Frontal cortex (tissue), 3 donors: ENCODE measurements at regions not wholly inside any gene's neighbourhood (a gene's known extent, or its start where the extent isn't known, plus 50 kb on each side); places are given as distances from the start of the nearest gene placed in this dataset.
"Not testable (repeated sequence)": the region's sequence is repeated elsewhere in the genome, so short reads cannot be mapped to it uniquely, and the experiment has no call there.

ENCODE experiments used
- DNase-seq, 2 donors: peaks; one replicate each; pipeline ENCODE4 v3.0.0; 2012; ENCODE audit warnings: low spot score in 2 of 2
- FAIRE-seq: peaks from 2 replicates; lab custom pipeline; 2012; peaks lifted over from hg19 to GRCh38; lab: Jason Lieb, UNC
- donor health status: control.
- donor health status: control.
- donor health status: control.

- no peak for DNase-seq
- no peak for FAIRE-seq
Measured at GRCh38 chr4:164023214-164023613, 528.7 kb downstream of the TMA16 start.

GRCh38 chr4:164027805-164028204, 533.3 kb downstream of the TMA16 start:
- FAIRE-seq (no peak), DNase-seq (no peak)

- FAIRE-seq: no peak
- no peak for DNase-seq
Measured at GRCh38 chr4:164039482-164039881, 545.0 kb downstream of the TMA16 start.

- FAIRE-seq (no peak), DNase-seq (no peak)
Measured at GRCh38 chr4:164056426-164057142, 562.1 kb downstream of the TMA16 start.

- FAIRE-seq (no peak), DNase-seq (no peak)
Measured at GRCh38 chr4:164058776-164059445, 564.4 kb downstream of the TMA16 start.

- FAIRE-seq: peak; percentile 13
- no peak for DNase-seq
Measured at GRCh38 chr4:164060456-164060855, 566.0 kb downstream of the TMA16 start.

GRCh38 chr4:164068392-164068791, 573.9 kb downstream of the TMA16 start:
- DNase-seq: no peak

GRCh38 chr4:164070625-164071024, 576.1 kb downstream of the TMA16 start:
- FAIRE-seq (no peak), DNase-seq (no peak)

More at GRCh38 chr4:164068392-164068791, 573.9 kb downstream of the TMA16 start:
- FAIRE-seq: no peak

GRCh38 chr4:164081371-164081770, 586.9 kb downstream of the TMA16 start:
- DNase-seq (no peak), FAIRE-seq (no peak)

- no peak for FAIRE-seq
- no peak for DNase-seq
Measured at GRCh38 chr4:164081801-164082200, 587.3 kb downstream of the TMA16 start.

GRCh38 chr4:164087733-164088132, 593.2 kb downstream of the TMA16 start:
- no peak for DNase-seq
- no peak for FAIRE-seq

- FAIRE-seq (peak; percentile 83), DNase-seq (no peak)
Measured at GRCh38 chr4:164095313-164096110, 601.0 kb downstream of the TMA16 start.

GRCh38 chr4:164096766-164097518, 602.5 kb downstream of the TMA16 start:
- no peak for DNase-seq
- no peak for FAIRE-seq

GRCh38 chr4:164100741-164101365, 606.4 kb downstream of the TMA16 start:
- DNase-seq, FAIRE-seq: not testable (repeated sequence)

- DNase-seq (no peak), FAIRE-seq (no peak)
Measured at GRCh38 chr4:164108971-164109370, 614.5 kb downstream of the TMA16 start.

- no peak for FAIRE-seq
- no peak for DNase-seq
Measured at GRCh38 chr4:164109503-164109902, 615.0 kb downstream of the TMA16 start.

GRCh38 chr4:164115236-164115635, 620.7 kb downstream of the TMA16 start:
- no peak for FAIRE-seq
- DNase-seq: no peak

GRCh38 chr4:164116286-164116685, 621.8 kb downstream of the TMA16 start:
- DNase-seq: no peak
- FAIRE-seq: no peak

- DNase-seq (no peak), FAIRE-seq (no peak)
Measured at GRCh38 chr4:164134388-164134787, 619.5 kb upstream of the SMIM31 start.

- FAIRE-seq (no peak), DNase-seq (no peak)
Measured at GRCh38 chr4:164136180-164136616, 617.7 kb upstream of the SMIM31 start.
